GM18517 (cell line): ENCODE measurements at regions not wholly inside any gene's neighbourhood (a gene's known extent, or its start where the extent isn't known, plus 50 kb on each side); places are given as distances from the start of the nearest gene placed in this dataset.

Experiments used
- ATAC-seq: cut with Tn5 transposase; IDR thresholded peaks from one replicate; pipeline ENCODE4 v1.9.1; 2021; ENCODE audit warnings: mild to moderate bottlenecking, moderate library complexity; ENCODE audit not compliant: unreplicated experiment

- ATAC-seq, result no peak
Measured at GRCh38 chr1:4404854-4405590, 249.4 kb upstream of the AJAP1 start.

GRCh38 chr1:4407851-4408250, 246.6 kb upstream of the AJAP1 start:
- no peak for ATAC-seq

- ATAC-seq, result no peak
Measured at GRCh38 chr1:4408380-4408779, 246.0 kb upstream of the AJAP1 start.

GRCh38 chr1:4411862-4412261, 242.5 kb upstream of the AJAP1 start:
- no peak for ATAC-seq

GRCh38 chr1:4415476-4415875, 238.9 kb upstream of the AJAP1 start:
- ATAC-seq, result no peak

- ATAC-seq, result no peak
Measured at GRCh38 chr1:4416189-4416588, 238.2 kb upstream of the AJAP1 start.

GRCh38 chr1:4418021-4418420, 236.4 kb upstream of the AJAP1 start:
- ATAC-seq, result no peak

GRCh38 chr1:4421986-4422385, 232.4 kb upstream of the AJAP1 start:
- ATAC-seq, result no peak

- no peak for ATAC-seq
Measured at GRCh38 chr1:4422504-4423289, 231.7 kb upstream of the AJAP1 start.

GRCh38 chr1:4424254-4424653, 230.2 kb upstream of the AJAP1 start:
- ATAC-seq, result no peak

GRCh38 chr1:4424766-4425165, 229.6 kb upstream of the AJAP1 start:
- ATAC-seq, result no peak

GRCh38 chr1:4425892-4426291, 228.5 kb upstream of the AJAP1 start:
- ATAC-seq, result no peak

GRCh38 chr1:4428711-4429110, 225.7 kb upstream of the AJAP1 start:
- ATAC-seq, result no peak

GRCh38 chr1:4430406-4431365, 223.7 kb upstream of the AJAP1 start:
- ATAC-seq, result no peak

- ATAC-seq, result no peak
Measured at GRCh38 chr1:4431491-4431890, 222.9 kb upstream of the AJAP1 start.

GRCh38 chr1:4433075-4433474, 221.3 kb upstream of the AJAP1 start:
- ATAC-seq, result no peak

GRCh38 chr1:4444086-4444485, 210.3 kb upstream of the AJAP1 start:
- no peak for ATAC-seq

- ATAC-seq, result no peak
Measured at GRCh38 chr1:4447778-4448420, 206.5 kb upstream of the AJAP1 start.

- ATAC-seq, result no peak
Measured at GRCh38 chr1:4449972-4450371, 204.4 kb upstream of the AJAP1 start.

- ATAC-seq, result no peak
Measured at GRCh38 chr1:4452701-4453100, 201.7 kb upstream of the AJAP1 start.

- ATAC-seq, result no peak
Measured at GRCh38 chr1:4460052-4460451, 194.4 kb upstream of the AJAP1 start.
